ENCODE measurements at regions not wholly inside any gene's neighbourhood (a gene's known extent, or its start where the extent isn't known, plus 50 kb on each side); places are given as distances from the start of the nearest gene placed in this dataset.

DNA sequence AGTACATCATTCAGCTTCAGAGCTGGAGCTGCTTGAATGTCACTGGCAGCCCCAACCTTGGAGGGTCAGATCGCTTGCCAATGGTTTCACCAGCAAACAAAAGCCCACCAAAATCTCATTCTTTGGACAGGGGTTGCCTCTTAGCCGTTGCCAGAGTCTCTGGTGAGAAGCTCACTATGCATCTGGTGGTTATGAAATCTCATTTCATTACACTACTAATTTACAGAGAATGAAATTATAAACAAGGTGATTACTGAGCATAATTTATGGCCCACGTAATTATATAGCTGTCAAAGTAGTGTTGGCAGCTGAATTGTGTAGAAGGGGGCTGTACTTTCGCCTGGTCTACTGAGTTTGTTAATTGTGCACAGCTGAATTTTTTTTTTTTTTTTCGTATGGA lies 688.9 kb upstream of the KIF2B start:
- Histone ChIP-seq H3K9ac (ENCODE audit: low read depth, low read length) (no peak overlapping the region), H3K4me2 (ENCODE audit: low read length) (no peak overlapping the region), H3K36me3 (ENCODE audit: insufficient read depth, low read length) (no peaks in the 10 kb centered on the region), H3K4me3 (ENCODE audit: low read length) (no peak overlapping the region), H3K27me3 (ENCODE audit: control insufficient read depth, insufficient read depth, low read length) (no peaks in the 10 kb centered on the region), H3K9me3 (replicated peaks; ENCODE audit: low read length) (peaks cover 2% of the 10 kb centered on the region), H3K4me1 (ENCODE audit: control insufficient read depth, insufficient read depth, low read length) (no peaks in the 10 kb centered on the region)

DNA sequence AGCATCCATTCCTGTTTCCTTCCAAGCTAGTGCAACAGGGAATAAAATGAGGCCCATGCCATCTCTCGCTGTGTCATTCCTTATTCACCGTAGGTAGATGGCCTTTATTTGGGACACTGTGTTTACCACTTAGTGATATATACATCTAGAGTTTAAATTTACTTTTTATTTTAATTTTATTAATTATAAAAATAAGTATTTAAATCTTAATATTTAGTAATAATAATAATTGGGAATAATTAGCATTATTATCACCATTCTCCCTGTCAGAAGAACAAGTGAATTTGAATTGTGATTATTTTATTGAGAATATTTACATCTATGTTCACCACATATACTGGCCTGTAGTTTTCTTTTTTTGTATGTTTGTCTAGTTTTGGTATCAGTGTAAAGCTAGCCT lies 692.9 kb upstream of the KIF2B start:
- Histone ChIP-seq H3K9me3 (replicated peaks; ENCODE audit: low read length) (peaks cover 2% of the 10 kb centered on the region), H3K4me2 (ENCODE audit: low read length) (no peak overlapping the region), H3K27me3 (ENCODE audit: control insufficient read depth, insufficient read depth, low read length) (no peaks in the 10 kb centered on the region), H3K36me3 (ENCODE audit: insufficient read depth, low read length) (no peaks in the 10 kb centered on the region), H3K9ac (ENCODE audit: low read depth, low read length) (no peak overlapping the region), H3K4me1 (ENCODE audit: control insufficient read depth, insufficient read depth, low read length) (no peaks in the 10 kb centered on the region), H3K4me3 (ENCODE audit: low read length) (no peak overlapping the region)

- no peak overlapping the region for H3K4me3 ChIP-seq (ENCODE audit: low read length)
- H3K4me1 ChIP-seq (ENCODE audit: control insufficient read depth, insufficient read depth, low read length), result no peaks in the 10 kb centered on the region
- no peaks in the 10 kb centered on the region for H3K9me3 ChIP-seq (replicated peaks; ENCODE audit: low read length)
- H3K36me3 ChIP-seq (ENCODE audit: insufficient read depth, low read length), result no peaks in the 10 kb centered on the region
- H3K27me3 ChIP-seq (ENCODE audit: control insufficient read depth, insufficient read depth, low read length), result no peaks in the 10 kb centered on the region
- H3K9ac ChIP-seq (ENCODE audit: low read depth, low read length), result no peak overlapping the region
- no peak overlapping the region for H3K4me2 ChIP-seq (ENCODE audit: low read length)
Measured at GRCh38 chr17:53127331-53127730, 695.4 kb upstream of the KIF2B start.

GRCh38 chr17:53122966-53123365 lies 699.8 kb upstream of the KIF2B start:
- no peak overlapping the region for H3K4me2 ChIP-seq (ENCODE audit: low read length)
- no peaks in the 10 kb centered on the region for H3K9me3 ChIP-seq (replicated peaks; ENCODE audit: low read length)
- H3K4me1 ChIP-seq (ENCODE audit: control insufficient read depth, insufficient read depth, low read length), result no peaks in the 10 kb centered on the region
- no peak overlapping the region for H3K9ac ChIP-seq (ENCODE audit: low read depth, low read length)
- no peak overlapping the region for H3K4me3 ChIP-seq (ENCODE audit: low read length)
- no peaks in the 10 kb centered on the region for H3K36me3 ChIP-seq (ENCODE audit: insufficient read depth, low read length)
- H3K27me3 ChIP-seq (ENCODE audit: control insufficient read depth, insufficient read depth, low read length), result no peaks in the 10 kb centered on the region

DNA sequence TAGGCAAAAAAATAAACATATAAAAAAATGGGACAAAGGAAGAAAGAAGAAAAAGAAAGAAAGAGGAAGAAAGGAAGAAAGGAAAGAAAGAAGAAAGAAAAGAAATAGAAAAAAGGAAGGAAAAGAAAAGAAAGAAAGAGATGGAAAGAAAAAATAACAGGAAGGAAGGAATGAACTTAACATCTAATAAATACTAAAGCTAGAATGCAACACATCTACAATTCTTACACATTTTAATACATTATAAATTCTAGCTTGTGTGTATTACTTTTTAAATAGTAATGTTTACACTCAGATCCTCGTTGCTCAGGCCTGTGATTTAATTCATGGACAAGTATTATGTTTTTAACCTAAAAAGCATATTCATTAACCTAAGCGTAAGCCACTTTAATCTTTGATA lies 703.0 kb upstream of the KIF2B start:
- Histone ChIP-seq H3K9ac (ENCODE audit: low read depth, low read length) (no peak overlapping the region), H3K4me1 (ENCODE audit: control insufficient read depth, insufficient read depth, low read length) (no peaks in the 10 kb centered on the region), H3K27me3 (ENCODE audit: control insufficient read depth, insufficient read depth, low read length) (no peaks in the 10 kb centered on the region), H3K9me3 (replicated peaks; ENCODE audit: low read length) (no peaks in the 10 kb centered on the region), H3K36me3 (ENCODE audit: insufficient read depth, low read length) (no peaks in the 10 kb centered on the region), H3K4me3 (ENCODE audit: low read length) (no peak overlapping the region), H3K4me2 (ENCODE audit: low read length) (no peak overlapping the region)

GRCh38 chr17:53118948-53119347 lies 703.8 kb upstream of the KIF2B start:
- no peaks in the 10 kb centered on the region for H3K27me3 ChIP-seq (ENCODE audit: control insufficient read depth, insufficient read depth, low read length)
- no peak overlapping the region for H3K4me2 ChIP-seq (ENCODE audit: low read length)
- no peaks in the 10 kb centered on the region for H3K4me1 ChIP-seq (ENCODE audit: control insufficient read depth, insufficient read depth, low read length)
- no peak overlapping the region for H3K4me3 ChIP-seq (ENCODE audit: low read length)
- H3K9me3 ChIP-seq (replicated peaks; ENCODE audit: low read length), result no peaks in the 10 kb centered on the region
- H3K9ac ChIP-seq (ENCODE audit: low read depth, low read length), result no peak overlapping the region
- H3K36me3 ChIP-seq (ENCODE audit: insufficient read depth, low read length), result no peaks in the 10 kb centered on the region

GRCh38 chr17:53106886-53107285 lies 715.8 kb upstream of the KIF2B start:
- Histone ChIP-seq H3K4me2 (ENCODE audit: low read length) (no peak overlapping the region), H3K9ac (ENCODE audit: low read depth, low read length) (no peak overlapping the region), H3K9me3 (replicated peaks; ENCODE audit: low read length) (peaks cover 2% of the 10 kb centered on the region), H3K36me3 (ENCODE audit: insufficient read depth, low read length) (no peaks in the 10 kb centered on the region), H3K4me1 (ENCODE audit: control insufficient read depth, insufficient read depth, low read length) (no peaks in the 10 kb centered on the region), H3K27me3 (ENCODE audit: control insufficient read depth, insufficient read depth, low read length) (no peaks in the 10 kb centered on the region), H3K4me3 (ENCODE audit: low read length) (no peak overlapping the region)

GRCh38 chr17:53101706-53102105 lies 721.0 kb upstream of the KIF2B start:
- H3K4me2 ChIP-seq (ENCODE audit: low read length), result no peak overlapping the region
- no peaks in the 10 kb centered on the region for H3K36me3 ChIP-seq (ENCODE audit: insufficient read depth, low read length)
- no peaks in the 10 kb centered on the region for H3K9me3 ChIP-seq (replicated peaks; ENCODE audit: low read length)
- no peak overlapping the region for H3K4me3 ChIP-seq (ENCODE audit: low read length)
- H3K27me3 ChIP-seq (ENCODE audit: control insufficient read depth, insufficient read depth, low read length), result no peaks in the 10 kb centered on the region
- no peak overlapping the region for H3K9ac ChIP-seq (ENCODE audit: low read depth, low read length)
- H3K4me1 ChIP-seq (ENCODE audit: control insufficient read depth, insufficient read depth, low read length), result no peaks in the 10 kb centered on the region

- Histone ChIP-seq H3K4me1 (ENCODE audit: control insufficient read depth, insufficient read depth, low read length) (no peaks in the 10 kb centered on the region), H3K9me3 (replicated peaks; ENCODE audit: low read length) (no peaks in the 10 kb centered on the region), H3K27me3 (ENCODE audit: control insufficient read depth, insufficient read depth, low read length) (no peaks in the 10 kb centered on the region), H3K36me3 (ENCODE audit: insufficient read depth, low read length) (no peaks in the 10 kb centered on the region), H3K9ac (ENCODE audit: low read depth, low read length) (no peak overlapping the region), H3K4me2 (ENCODE audit: low read length) (no peak overlapping the region), H3K4me3 (ENCODE audit: low read length) (no peak overlapping the region)
Measured at GRCh38 chr17:53100126-53100525, 722.6 kb upstream of the KIF2B start.

DNA sequence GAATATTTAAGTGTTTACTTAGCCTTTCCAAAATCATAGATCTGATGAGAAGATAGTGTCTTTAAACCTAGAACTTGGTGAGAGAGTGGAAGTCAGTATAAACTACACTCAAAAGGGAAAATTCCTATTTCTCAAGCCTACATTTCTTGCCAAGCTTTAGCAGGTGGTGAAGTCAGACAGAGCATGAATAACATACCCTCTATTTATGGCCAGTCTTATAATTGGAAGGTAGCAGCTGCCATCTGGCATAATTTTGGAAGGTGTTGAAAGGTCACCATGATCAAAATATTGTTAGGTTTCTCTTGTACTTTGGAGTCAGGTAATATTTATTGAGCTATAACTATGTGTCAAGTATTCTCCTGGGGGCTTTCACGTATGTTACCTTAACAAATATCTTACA lies 729.3 kb upstream of the KIF2B start:
- H3K9me3 ChIP-seq (replicated peaks; ENCODE audit: low read length), result no peaks in the 10 kb centered on the region
- no peaks in the 10 kb centered on the region for H3K27me3 ChIP-seq (ENCODE audit: control insufficient read depth, insufficient read depth, low read length)
- no peaks in the 10 kb centered on the region for H3K4me1 ChIP-seq (ENCODE audit: control insufficient read depth, insufficient read depth, low read length)
- no peak overlapping the region for H3K4me3 ChIP-seq (ENCODE audit: low read length)
- H3K4me2 ChIP-seq (ENCODE audit: low read length), result no peak overlapping the region
- no peaks in the 10 kb centered on the region for H3K36me3 ChIP-seq (ENCODE audit: insufficient read depth, low read length)
- no peak overlapping the region for H3K9ac ChIP-seq (ENCODE audit: low read depth, low read length)

DNA sequence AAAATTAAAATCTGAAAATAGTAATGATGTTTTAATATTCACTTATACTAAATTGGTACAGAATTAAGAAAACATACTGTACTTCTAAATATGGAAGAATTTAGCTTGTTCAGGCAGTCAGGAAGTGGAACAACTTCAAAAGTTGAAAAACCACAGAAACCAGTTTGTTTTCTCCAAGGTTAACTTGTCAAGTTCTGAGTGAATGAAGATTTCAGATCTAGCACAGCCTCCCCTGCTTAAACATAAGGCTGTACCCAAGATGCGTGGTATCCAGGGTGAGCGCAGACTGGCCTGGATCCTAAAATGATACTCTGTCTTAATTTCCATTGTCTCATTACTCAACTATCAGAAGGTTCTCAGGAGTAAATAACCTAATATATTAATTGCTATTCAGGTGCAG lies 730.7 kb upstream of the KIF2B start:
- no peaks in the 10 kb centered on the region for H3K9me3 ChIP-seq (replicated peaks; ENCODE audit: low read length)
- H3K4me1 ChIP-seq (ENCODE audit: control insufficient read depth, insufficient read depth, low read length), result no peaks in the 10 kb centered on the region
- H3K4me3 ChIP-seq (ENCODE audit: low read length), result no peak overlapping the region
- no peak overlapping the region for H3K4me2 ChIP-seq (ENCODE audit: low read length)
- H3K27me3 ChIP-seq (ENCODE audit: control insufficient read depth, insufficient read depth, low read length), result no peaks in the 10 kb centered on the region
- no peaks in the 10 kb centered on the region for H3K36me3 ChIP-seq (ENCODE audit: insufficient read depth, low read length)
- H3K9ac ChIP-seq (ENCODE audit: low read depth, low read length), result no peak overlapping the region

GRCh38 chr17:53090770-53091169 lies 732.0 kb upstream of the KIF2B start:
- Histone ChIP-seq H3K9me3 (replicated peaks; ENCODE audit: low read length) (no peaks in the 10 kb centered on the region), H3K4me2 (ENCODE audit: low read length) (no peak overlapping the region), H3K4me1 (ENCODE audit: control insufficient read depth, insufficient read depth, low read length) (no peaks in the 10 kb centered on the region), H3K27me3 (ENCODE audit: control insufficient read depth, insufficient read depth, low read length) (no peaks in the 10 kb centered on the region), H3K36me3 (ENCODE audit: insufficient read depth, low read length) (no peaks in the 10 kb centered on the region), H3K4me3 (ENCODE audit: low read length) (no peak overlapping the region), H3K9ac (ENCODE audit: low read depth, low read length) (no peak overlapping the region)

All from skeletal muscle satellite cell (primary cell).